KMS-11 (cell line): ENCODE measurements at regions not wholly inside any gene's neighbourhood (a gene's known extent, or its start where the extent isn't known, plus 50 kb on each side); places are given as distances from the start of the nearest gene placed in this dataset.
"Not testable (repeated sequence)": the region's sequence is repeated elsewhere in the genome, so short reads cannot be mapped to it uniquely, and the experiment has no call there.

Experiments
- H2AFZ ChIP-seq: fragments of 200-600 bp; sonication (generic); 2 replicates; pipeline ENCODE4 v1.6.1; 2016; ENCODE audit warnings: antibody characterized with exemption, mixed run types, low read depth
- H3K27ac ChIP-seq: fragments of 200-600 bp; sonication (generic); 2 replicates; pipeline ENCODE4 v1.6.1; 2016; ENCODE audit warnings: mild to moderate bottlenecking, mixed run types
- H3K27me3 ChIP-seq: fragments of 200-600 bp; sonication (generic); 2 replicates; pipeline ENCODE4 v1.6.1; 2017; ENCODE audit warnings: mild to moderate bottlenecking, low read depth, mixed run types, moderate library complexity; ENCODE audit not compliant: insufficient read depth
- H3K36me3 ChIP-seq: fragments of 200-600 bp; sonication (generic); 2 replicates; pipeline ENCODE4 v1.6.1; 2017; ENCODE audit warnings: mild to moderate bottlenecking, mixed run types; ENCODE audit not compliant: insufficient read depth
- H3K4me1 ChIP-seq: fragments of 200-600 bp; sonication (generic); 2 replicates; pipeline ENCODE4 v1.6.1; 2016; ENCODE audit warnings: mild to moderate bottlenecking, low read depth, mixed run types; ENCODE audit not compliant: poor library complexity, severe bottlenecking
- H3K4me2 ChIP-seq: fragments of 200-600 bp; sonication (generic); 2 replicates; pipeline ENCODE4 v1.7.0; 2016; ENCODE audit warnings: mild to moderate bottlenecking, mixed run types
- H3K4me3 ChIP-seq: fragments of 200-600 bp; sonication (generic); IDR thresholded peaks from 2 replicates; pipeline ENCODE4 v1.6.1; 2017; ENCODE audit warnings: low read depth, low read length, mixed read lengths; ENCODE audit not compliant: insufficient read depth
- H3K79me2 ChIP-seq: fragments of 200-600 bp; sonication (generic); 2 replicates; pipeline ENCODE4 v1.6.1; 2016; ENCODE audit warnings: low read depth, mixed run types; ENCODE audit not compliant: insufficient read depth
- H3K9ac ChIP-seq: fragments of 200-600 bp; sonication (generic); 2 replicates; pipeline ENCODE4 v1.6.1; 2016; ENCODE audit warnings: mild to moderate bottlenecking, mixed run types
- H4K20me1 ChIP-seq: fragments of 200-600 bp; sonication (generic); 2 replicates; pipeline ENCODE4 v1.6.1; 2016; ENCODE audit warnings: mild to moderate bottlenecking, mixed run types; ENCODE audit not compliant: insufficient read depth
- CTCF ChIP-seq: fragments of 200-600 bp; sonication (generic); conservative IDR thresholded peaks from 2 replicates; pipeline ENCODE4 v1.6.1; 2017; ENCODE audit warnings: low read depth, mild to moderate bottlenecking, antibody characterized with exemption, low read length, moderate library complexity, mixed read lengths

DNA sequence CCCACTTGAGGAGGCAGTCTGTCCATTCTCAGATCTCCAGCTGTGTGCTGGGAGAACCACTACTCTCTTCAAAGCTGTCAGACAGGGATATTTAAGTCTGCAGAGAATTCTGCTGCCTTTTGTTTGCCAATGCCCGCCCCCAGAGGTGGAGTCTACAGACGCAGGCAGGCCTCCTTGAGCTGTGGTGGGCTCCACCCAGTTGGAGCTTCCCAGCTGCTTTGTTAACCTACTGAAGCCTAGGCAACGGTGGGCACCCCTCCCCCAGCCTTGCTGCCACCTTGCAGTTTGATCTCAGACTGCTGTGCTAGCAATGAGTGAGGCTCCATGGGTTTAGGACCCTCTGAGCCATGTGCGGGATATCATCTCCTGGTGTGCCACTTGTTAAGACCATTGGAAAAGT, 119.4 kb upstream of the ZNF195 start:
- H3K4me1 ChIP-seq, H3K4me2 ChIP-seq, H3K27ac ChIP-seq, H3K4me3 ChIP-seq, H3K79me2 ChIP-seq, H2AFZ ChIP-seq, H4K20me1 ChIP-seq, H3K27me3 ChIP-seq, H3K9ac ChIP-seq, H3K36me3 ChIP-seq: not testable (repeated sequence)

- H2AFZ ChIP-seq, H3K27me3 ChIP-seq, H3K9ac ChIP-seq, H3K79me2 ChIP-seq, H3K4me1 ChIP-seq, H3K27ac ChIP-seq, H3K36me3 ChIP-seq, H4K20me1 ChIP-seq, H3K4me3 ChIP-seq, H3K4me2 ChIP-seq: not testable (repeated sequence)
Observed at GRCh38 chr11:3493152-3493551, 114.2 kb upstream of the ZNF195 start.

- H3K4me1 ChIP-seq, H3K4me2 ChIP-seq, H3K36me3 ChIP-seq, H4K20me1 ChIP-seq, H3K27ac ChIP-seq, H3K9ac ChIP-seq, H3K4me3 ChIP-seq, H3K27me3 ChIP-seq, H3K79me2 ChIP-seq, H2AFZ ChIP-seq: not testable (repeated sequence)
Observed at GRCh38 chr11:3488003-3488402, 109.1 kb upstream of the ZNF195 start.

- H3K4me2 ChIP-seq, H4K20me1 ChIP-seq, H3K9ac ChIP-seq, H3K4me3 ChIP-seq, H3K27ac ChIP-seq, H3K27me3 ChIP-seq, H3K79me2 ChIP-seq, H2AFZ ChIP-seq, H3K36me3 ChIP-seq, H3K4me1 ChIP-seq: not testable (repeated sequence)
Observed at GRCh38 chr11:3485737-3486136, 106.8 kb upstream of the ZNF195 start.

DNA sequence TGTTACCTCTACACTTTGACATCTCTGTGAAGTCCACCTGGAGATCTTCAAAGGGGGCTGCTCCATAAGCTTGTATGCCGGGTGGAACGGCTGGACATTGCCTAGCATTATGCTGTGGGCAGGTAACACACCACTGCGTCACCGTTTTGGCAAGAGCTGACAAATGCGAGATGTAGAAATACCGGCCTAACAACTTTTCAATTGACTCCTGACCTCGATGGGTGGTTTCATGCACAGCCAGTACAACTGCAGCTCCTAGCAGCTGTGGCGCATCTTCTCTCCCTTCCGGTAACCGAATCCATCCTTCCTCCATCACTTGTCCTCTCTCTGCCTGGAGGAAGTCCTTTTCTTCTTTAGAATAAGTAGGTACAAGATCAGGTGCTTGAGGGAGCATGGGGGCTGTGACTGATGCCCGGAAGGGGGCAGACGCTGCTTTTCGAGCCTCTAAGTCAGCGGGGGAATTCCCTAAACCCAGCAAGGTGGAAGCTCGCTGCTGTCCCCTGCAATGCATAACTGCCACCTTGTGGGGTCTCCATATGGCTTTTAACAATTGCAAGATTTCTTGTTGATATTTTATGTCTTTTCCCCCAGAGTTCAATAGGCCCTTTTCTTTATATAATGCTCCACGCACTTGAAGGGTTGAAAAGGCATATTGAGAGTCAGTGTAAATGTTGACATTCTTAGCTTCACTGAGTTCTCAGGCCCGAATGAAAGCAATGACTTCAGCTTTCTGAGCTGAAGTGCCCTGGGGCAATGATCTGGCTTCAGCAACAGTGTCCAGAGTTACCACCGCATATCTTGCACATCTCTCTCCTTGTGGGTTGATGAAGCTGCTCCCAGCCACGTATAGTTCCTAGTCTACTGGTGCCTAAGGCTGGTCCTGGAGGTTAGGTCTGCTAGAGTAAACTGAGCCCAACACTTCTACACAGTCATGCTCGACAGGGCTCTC, 98.3 kb upstream of the ZNF195 start:
- not testable (repeated sequence) for H3K79me2 ChIP-seq, H3K27ac ChIP-seq, H3K4me2 ChIP-seq

DNA sequence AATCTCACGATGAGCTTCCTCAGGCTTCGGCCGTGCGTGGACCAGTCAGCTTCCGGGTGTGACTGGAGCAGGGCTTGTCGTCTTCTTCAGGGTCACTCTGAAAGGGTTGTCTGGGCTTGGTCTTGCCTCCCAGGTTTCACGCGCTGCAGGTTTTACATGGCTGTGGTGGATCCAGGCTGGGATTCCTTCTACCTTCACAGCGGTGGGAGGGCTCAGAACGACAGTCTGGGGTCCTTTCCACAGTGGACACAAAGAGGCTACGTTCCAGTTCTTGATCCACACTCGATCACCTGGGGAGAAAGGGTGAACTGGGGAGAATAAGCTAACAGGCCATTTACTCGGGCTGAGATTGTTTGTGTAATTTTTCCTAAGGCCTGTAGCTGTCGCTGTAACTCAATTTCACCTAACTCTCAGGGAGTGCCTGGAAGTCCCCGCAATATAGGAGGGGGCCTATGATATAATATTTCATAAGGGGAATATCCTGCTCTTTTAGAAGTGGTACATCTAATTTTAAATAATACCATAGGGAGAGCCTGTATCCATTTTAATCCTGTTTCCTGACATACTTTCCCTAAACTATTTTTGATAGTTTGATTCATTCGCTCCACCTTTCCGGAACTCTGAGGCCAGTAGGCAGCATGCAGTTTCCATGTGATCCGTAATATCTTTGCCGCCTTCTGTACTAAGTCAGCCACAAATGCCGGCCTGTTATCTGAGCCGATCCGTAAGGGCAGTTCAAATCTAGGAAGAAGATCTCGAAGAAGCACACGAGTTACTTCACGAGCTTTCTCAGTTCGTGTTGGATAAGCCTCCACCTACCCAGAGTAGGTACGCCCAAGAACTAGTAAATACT, 97.4 kb upstream of the ZNF195 start:
- H3K27ac ChIP-seq, H3K36me3 ChIP-seq, H3K9ac ChIP-seq, H3K27me3 ChIP-seq, H3K4me2 ChIP-seq, H3K79me2 ChIP-seq, H2AFZ ChIP-seq, H4K20me1 ChIP-seq, H3K4me1 ChIP-seq, H3K4me3 ChIP-seq: not testable (repeated sequence)
- peak; percentile 24; the same call in 1 of the 2 replicates for TF ChIP-seq CTCF

More for the DNA sequence above, 98.3 kb upstream of the ZNF195 start:
- H4K20me1 ChIP-seq, H2AFZ ChIP-seq, H3K27me3 ChIP-seq, H3K9ac ChIP-seq, H3K36me3 ChIP-seq, H3K4me3 ChIP-seq, H3K4me1 ChIP-seq: not testable (repeated sequence)

DNA sequence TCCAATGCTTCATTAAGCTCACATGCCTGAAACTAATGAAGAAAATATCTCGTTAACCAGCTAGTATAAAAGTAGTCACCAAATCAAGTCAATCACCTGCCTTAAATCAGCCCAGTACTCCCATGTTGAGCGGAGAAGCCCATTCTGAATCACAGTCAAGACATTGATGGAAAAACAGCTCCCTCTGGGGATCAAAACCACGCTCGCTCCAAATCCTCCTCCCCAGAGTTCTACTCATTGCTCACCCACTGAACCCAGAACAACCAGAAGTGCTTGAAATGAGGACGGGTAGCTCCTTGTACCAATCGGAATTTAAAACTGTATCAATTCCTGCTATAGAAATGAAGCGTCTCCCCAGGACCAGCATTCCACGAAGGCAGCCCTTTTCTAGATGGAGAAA, 90.0 kb upstream of the ZNF195 start:
- H3K27me3 ChIP-seq, H4K20me1 ChIP-seq, H2AFZ ChIP-seq, H3K4me2 ChIP-seq, H3K4me1 ChIP-seq, H3K36me3 ChIP-seq, H3K79me2 ChIP-seq, H3K4me3 ChIP-seq, H3K9ac ChIP-seq, H3K27ac ChIP-seq: not testable (repeated sequence)

DNA sequence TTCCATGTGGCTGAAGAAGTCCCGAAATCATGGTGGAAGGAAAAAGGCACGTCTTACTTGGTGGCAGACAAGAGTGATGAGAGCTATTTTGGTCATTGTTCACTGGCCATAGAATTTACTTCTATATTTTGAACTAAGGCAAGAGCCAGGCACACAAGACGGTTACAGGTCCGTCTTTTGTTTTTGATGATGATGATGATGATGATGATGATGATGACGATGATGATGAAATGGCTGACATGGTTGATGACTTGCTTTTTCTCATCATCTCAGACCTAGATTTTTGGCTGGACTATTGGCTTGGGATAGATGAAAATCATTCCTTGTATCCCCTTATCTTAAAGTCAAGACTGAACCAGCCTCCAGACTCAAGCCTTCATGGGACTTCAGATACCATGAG, 88.7 kb upstream of the ZNF195 start:
- not testable (repeated sequence) for H3K27ac ChIP-seq, H2AFZ ChIP-seq, H3K9ac ChIP-seq, H4K20me1 ChIP-seq, H3K4me2 ChIP-seq, H3K27me3 ChIP-seq, H3K79me2 ChIP-seq, H3K4me1 ChIP-seq, H3K36me3 ChIP-seq, H3K4me3 ChIP-seq

DNA sequence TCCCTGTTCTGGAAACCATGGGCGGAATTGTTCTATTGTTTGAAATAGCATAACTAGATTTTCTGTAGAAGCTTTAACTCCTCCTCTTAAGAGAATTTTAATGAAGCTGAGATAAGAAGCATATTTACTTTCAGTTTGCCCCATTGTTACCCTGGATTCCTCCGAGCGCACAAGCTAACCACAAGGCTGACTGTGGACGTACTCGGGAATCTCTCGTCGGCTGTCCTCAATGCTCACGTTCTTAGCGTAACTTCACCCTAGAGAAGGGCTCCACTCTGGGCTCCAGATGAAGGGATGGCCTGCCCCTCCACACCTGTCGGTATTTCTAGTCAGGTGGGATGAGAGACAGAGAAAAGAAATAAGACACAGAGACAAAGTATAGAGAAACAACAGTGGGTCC, 76.7 kb upstream of the ZNF195 start:
- H3K79me2 ChIP-seq, H3K4me2 ChIP-seq, H3K36me3 ChIP-seq, H3K4me1 ChIP-seq, H3K27ac ChIP-seq, H3K4me3 ChIP-seq, H3K27me3 ChIP-seq, H4K20me1 ChIP-seq, H3K9ac ChIP-seq, H2AFZ ChIP-seq: not testable (repeated sequence)
